Right cardiac atrium (tissue), 5 donors: ENCODE measurements at regions not wholly inside any gene's neighbourhood (a gene's known extent, or its start where the extent isn't known, plus 50 kb on each side); places are given as distances from the start of the nearest gene placed in this dataset.
"Not testable (repeated sequence)": the region's sequence is repeated elsewhere in the genome, so short reads cannot be mapped to it uniquely, and the experiment has no call there.

Experiments used
- ATAC-seq, 2 donors: fragments of 200-7000 bp; cut with Tn5 transposase; one replicate each; pipeline versions ENCODE4 v1.8.0 to v1.9.1; 2020; ENCODE audit warnings: moderate library complexity in 2 of 2, mild to moderate bottlenecking in 1 of 2
- DNase-seq, 3 donors: peaks; one replicate each; pipeline ENCODE4 v3.0.0-alpha.2; 2020
- H3K27ac ChIP-seq: one replicate; pipeline ENCODE4 v1.5.1; 2013; ENCODE audit warnings: mild to moderate bottlenecking, low read length, control low read depth, moderate library complexity
- H3K27me3 ChIP-seq: one replicate; pipeline ENCODE4 v1.6.1; 2013; ENCODE audit not compliant: control insufficient read depth, insufficient read depth
- H3K4me1 ChIP-seq: one replicate; pipeline ENCODE4 v1.6.1; 2013; ENCODE audit warnings: low read length; ENCODE audit not compliant: control insufficient read depth, insufficient read depth
- H3K4me3 ChIP-seq: one replicate; pipeline ENCODE4 v1.5.1; 2013; ENCODE audit warnings: low read length, control low read depth
- H3K9me3 ChIP-seq: one replicate; pipeline ENCODE4 v1.6.1; 2013; ENCODE audit warnings: low read length; ENCODE audit not compliant: control insufficient read depth
- WGBS: extraction: QIAGEN DNeasy Blood & Tissue Kit; methylation state at CpG from one replicate; pipeline ENCODE4 v1.1.7; 2013; 5-methylcytosine and 5-hydroxymethylcytosine counted together
- intact Hi-C, 4 donors: fragments of 100-400 bp; cut with DNase I; formaldehyde crosslinking; loops; one replicate each; pipeline versions ENCODE4 v1.11.0 to v1.14.0; 2022 to 2023
- donor health status: healthy with polysubstance abuse.
- donor health status: DM: no; HTN: yes; CAD: no.
- donor health status: DM: no; HTN: no; CAD: no.
- donor health status: DM: no; HTN: yes; CAD: no; lungs with severe emphysema.
- donor health status: DM: yes; HTN: yes; CAD: no.

DNA sequence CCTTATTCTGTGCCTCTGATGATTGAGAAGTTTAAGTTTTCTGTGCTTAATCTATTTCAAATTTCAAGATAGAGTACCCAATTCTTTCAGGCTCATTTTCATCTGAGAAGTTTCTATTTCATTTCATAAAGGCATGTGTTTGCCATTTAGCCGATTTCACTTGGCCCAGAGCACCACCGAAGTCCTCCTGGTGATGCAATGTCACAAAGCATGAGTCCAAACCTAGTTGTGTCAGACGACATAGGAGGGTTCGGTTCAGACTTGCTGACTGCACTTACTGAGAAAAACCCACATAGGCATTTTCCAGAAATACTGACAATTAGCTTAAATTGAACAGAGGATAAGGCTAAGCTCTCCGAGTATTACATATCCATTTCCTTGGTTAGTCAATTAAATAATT lies 152.4 kb upstream of the FAR2 start:
- no peak overlapping the region for H3K4me3 ChIP-seq
- H3K4me1 ChIP-seq: no peaks in the 10 kb centered on the region
- DNase-seq: no peak
- intact Hi-C loops: no loop called here
- no peaks in the 10 kb centered on the region for H3K9me3 ChIP-seq
- no peak overlapping the region for H3K27ac ChIP-seq
- H3K27me3 ChIP-seq: no peaks in the 10 kb centered on the region
- WGBS: 81% methylated on average over 5 of the region's 5 CpGs
- ATAC-seq: no peak

DNA sequence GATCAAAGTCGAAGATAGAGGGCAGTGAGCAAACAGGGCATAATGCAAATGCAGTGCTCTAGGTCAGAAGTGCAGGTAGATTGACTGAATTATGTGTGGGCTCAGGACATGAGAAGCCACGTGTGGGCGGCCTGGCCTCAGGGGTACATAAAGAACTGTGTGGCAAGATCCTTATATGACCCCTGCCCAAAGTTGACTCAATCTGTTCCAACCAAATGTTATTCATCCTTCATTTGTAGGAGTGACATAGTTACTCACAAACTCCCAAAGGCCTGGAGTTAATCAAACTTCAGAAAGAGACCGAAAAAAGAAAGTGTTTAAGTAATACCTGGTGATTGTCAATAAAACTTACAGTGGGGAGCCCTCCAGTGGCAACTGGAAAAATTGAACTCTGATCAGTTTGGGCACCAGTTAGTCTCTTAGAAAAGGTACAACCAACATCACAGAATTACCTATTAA lies 150.4 kb upstream of the FAR2 start:
- 67% methylated on average over 4 of the region's 4 CpGs for WGBS
- DNase-seq: no peak
- intact Hi-C loops: no loop called here
- H3K4me3 ChIP-seq: no peak overlapping the region
- no peaks in the 10 kb centered on the region for H3K9me3 ChIP-seq
- H3K27ac ChIP-seq: no peak overlapping the region
- ATAC-seq: peak in 1 of 2 donors; percentile 48
- no peaks in the 10 kb centered on the region for H3K4me1 ChIP-seq
- H3K27me3 ChIP-seq: no peaks in the 10 kb centered on the region

DNA sequence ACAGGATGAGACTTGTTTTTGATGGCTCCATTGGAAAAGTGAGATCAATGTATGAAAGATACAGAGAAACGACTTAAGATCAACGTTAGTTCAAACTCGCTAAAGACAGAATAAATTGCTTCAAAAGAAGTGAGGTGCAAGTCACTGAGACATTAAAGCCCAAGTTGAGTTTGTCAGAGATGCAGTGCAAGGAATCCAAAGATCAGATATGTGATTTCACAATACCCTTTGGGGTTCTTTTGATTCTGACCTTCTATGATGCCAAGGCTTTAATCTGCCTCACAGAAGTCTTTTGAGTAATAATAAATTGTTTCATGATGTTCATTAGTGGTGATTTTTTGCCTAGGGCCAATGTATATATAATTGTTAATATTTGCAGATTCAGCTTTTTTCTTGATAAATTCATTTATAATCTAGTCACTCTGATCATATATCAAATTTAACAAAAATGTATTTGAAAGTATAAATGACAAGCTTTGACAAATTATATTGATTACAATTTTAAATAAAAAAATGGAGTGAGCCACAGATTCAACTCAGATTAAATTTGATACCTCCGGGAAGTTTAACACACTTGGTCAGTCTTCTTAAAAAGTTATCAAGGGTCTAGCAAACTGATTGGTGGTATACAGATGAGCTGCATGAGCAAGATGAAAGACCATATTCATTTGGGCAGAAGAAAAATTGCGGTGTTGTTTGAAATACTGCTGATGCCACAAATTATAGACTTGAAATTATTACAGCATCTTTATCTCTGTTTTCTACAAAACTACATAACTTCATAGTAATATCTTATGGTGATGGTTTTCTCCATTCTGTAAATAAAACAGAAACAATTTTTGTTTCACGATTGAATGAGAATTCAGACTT lies 144.8 kb upstream of the FAR2 start:
- ATAC-seq (no peak), DNase-seq (no peak)
- Histone ChIP-seq H3K27ac (no peak overlapping the region), H3K4me1 (no peaks in the 10 kb centered on the region), H3K27me3 (no peaks in the 10 kb centered on the region), H3K9me3 (no peaks in the 10 kb centered on the region), H3K4me3 (no peak overlapping the region)
- 80% methylated on average over 6 of the region's 6 CpGs for WGBS
- intact Hi-C loops: no loop called here

GRCh38 chr12:29004936-29005304 lies 144.2 kb upstream of the FAR2 start:
- DNase-seq: no peak
- no peak for ATAC-seq
- H3K4me3 ChIP-seq: no peak overlapping the region
- no peak overlapping the region for H3K27ac ChIP-seq
- WGBS: 45% methylated on average over 2 of the region's 2 CpGs
- intact Hi-C loops: no loop called here
- no peaks in the 10 kb centered on the region for H3K4me1 ChIP-seq
- no peaks in the 10 kb centered on the region for H3K27me3 ChIP-seq
- H3K9me3 ChIP-seq: no peaks in the 10 kb centered on the region

DNA sequence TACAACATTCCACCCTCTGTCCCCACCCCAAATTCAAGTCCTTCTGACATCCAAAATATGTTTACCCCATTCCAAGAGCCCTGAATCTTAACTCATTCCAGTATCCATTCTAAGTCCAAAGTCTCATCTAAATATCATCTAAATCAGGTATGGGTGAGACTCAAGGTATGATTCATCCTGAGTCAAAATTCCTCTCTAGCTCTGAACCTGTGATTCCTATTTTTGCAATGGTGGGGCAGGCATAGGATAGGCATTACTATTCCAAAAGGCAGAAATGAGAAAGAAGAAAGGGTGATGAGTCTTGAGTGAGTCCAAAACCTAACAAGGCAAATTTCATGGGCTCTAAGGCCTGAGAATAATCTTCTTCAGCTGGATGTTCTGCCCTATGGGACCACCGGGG lies 140.3 kb upstream of the FAR2 start:
- 90% methylated on average over 1 of the region's 1 CpG for WGBS
- no peak overlapping the region for H3K27ac ChIP-seq
- ATAC-seq (no peak), DNase-seq (no peak)
- no peak overlapping the region for H3K4me3 ChIP-seq
- H3K4me1 ChIP-seq: no peaks in the 10 kb centered on the region
- no peaks in the 10 kb centered on the region for H3K27me3 ChIP-seq
- H3K9me3 ChIP-seq: no peaks in the 10 kb centered on the region
- intact Hi-C loops: no loop called here

GRCh38 chr12:29012673-29013072 lies 136.4 kb upstream of the FAR2 start:
- no peaks in the 10 kb centered on the region for H3K4me1 ChIP-seq
- DNase-seq (no peak), ATAC-seq (no peak)

DNA sequence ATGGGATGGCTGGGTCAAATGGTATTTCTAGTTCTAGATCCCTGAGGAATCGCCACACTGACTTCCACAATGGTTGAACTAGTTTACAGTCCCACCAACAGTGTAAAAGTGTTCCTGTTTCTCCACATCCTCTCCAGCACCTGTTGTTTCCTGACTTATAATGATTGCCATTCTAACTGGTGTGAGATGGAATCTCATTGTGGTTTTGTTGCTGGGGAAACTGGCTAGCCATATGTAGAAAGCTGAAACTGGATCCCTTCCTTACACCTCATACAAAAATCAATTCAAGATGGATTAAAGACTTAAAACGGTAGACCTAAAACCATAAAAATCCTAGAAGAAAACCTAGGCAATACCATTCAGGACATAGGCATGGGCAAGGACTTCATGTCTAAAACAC lies 131.5 kb upstream of the FAR2 start:
- H3K27ac ChIP-seq, H3K4me1 ChIP-seq, H3K27me3 ChIP-seq, H3K4me3 ChIP-seq, ATAC-seq, intact Hi-C loops, DNase-seq, H3K9me3 ChIP-seq: not testable (repeated sequence)
- 96% methylated on average over 1 of the region's 2 CpGs for WGBS

More at GRCh38 chr12:29012673-29013072, 136.4 kb upstream of the FAR2 start:
- Histone ChIP-seq H3K4me3 (no peak overlapping the region), H3K27ac (no peak overlapping the region), H3K9me3 (no peaks in the 10 kb centered on the region), H3K27me3 (no peaks in the 10 kb centered on the region)
- WGBS: 76% methylated on average over 4 of the region's 4 CpGs
- intact Hi-C loops: no loop called here

- Histone ChIP-seq H3K4me3 (no peak overlapping the region), H3K9me3 (no peaks in the 10 kb centered on the region)
- intact Hi-C loops: no loop called here
Observed at GRCh38 chr12:29023436-29024076, 125.5 kb upstream of the FAR2 start.

DNA sequence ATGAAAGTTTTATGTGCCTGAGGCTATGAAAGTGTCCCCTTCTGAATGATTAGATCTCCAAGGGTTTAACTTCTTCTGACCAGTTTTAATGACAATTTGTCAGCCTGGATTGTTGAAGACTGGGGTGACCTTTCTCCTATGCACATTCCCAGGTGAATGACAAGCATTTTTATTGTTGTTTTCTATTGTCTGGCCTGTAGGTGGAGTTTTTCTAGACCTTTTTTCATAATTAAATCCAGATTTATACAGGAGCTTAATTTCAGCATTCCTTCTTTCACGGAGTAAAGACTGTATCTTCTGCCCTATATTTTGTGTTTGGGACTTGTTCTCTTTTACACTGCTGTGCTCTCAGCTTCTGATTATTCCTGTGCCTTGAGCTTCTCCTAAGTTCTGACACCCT lies 125.0 kb upstream of the FAR2 start:
- H3K27ac ChIP-seq: no peak overlapping the region
- intact Hi-C loops: no loop called here
- H3K27me3 ChIP-seq: no peaks in the 10 kb centered on the region
- no peak overlapping the region for H3K4me3 ChIP-seq
- H3K9me3 ChIP-seq: no peaks in the 10 kb centered on the region
- WGBS: 87% methylated on average over 1 of the region's 1 CpG
- no peaks in the 10 kb centered on the region for H3K4me1 ChIP-seq
- ATAC-seq (no peak), DNase-seq (no peak)

More at GRCh38 chr12:29023436-29024076, 125.5 kb upstream of the FAR2 start:
- WGBS: 88% methylated on average over 2 of the region's 2 CpGs
- no peak overlapping the region for H3K27ac ChIP-seq
- ATAC-seq: no peak
- no peaks in the 10 kb centered on the region for H3K4me1 ChIP-seq
- H3K27me3 ChIP-seq: no peaks in the 10 kb centered on the region
- no peak for DNase-seq

DNA sequence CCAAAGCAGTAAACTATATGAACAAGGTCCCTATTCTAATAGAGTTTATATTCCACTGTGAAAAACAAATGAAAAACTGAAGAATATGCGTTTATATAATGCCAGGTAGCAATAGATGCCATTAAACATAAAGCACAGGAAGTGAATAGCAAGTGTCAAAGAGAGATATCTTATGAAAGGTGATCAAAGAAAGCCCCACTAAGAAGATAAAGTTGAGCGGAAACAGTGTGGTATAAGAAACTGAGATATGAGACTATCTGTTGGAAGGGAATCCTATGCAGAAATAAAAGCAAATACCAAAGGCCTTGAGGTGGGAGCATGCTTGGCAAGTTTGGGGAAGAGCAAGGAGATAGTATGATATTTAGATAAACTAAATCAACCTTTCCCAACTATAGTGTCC lies 123.1 kb upstream of the FAR2 start:
- H3K4me1 ChIP-seq: no peaks in the 10 kb centered on the region
- WGBS: 85% methylated on average over 2 of the region's 2 CpGs
- ATAC-seq: no peak
- no peak overlapping the region for H3K27ac ChIP-seq
- H3K27me3 ChIP-seq: no peaks in the 10 kb centered on the region
- H3K4me3 ChIP-seq: no peak overlapping the region
- no peak for DNase-seq
- intact Hi-C loops: no loop called here
- no peaks in the 10 kb centered on the region for H3K9me3 ChIP-seq

GRCh38 chr12:29026419-29026818 lies 122.7 kb upstream of the FAR2 start:
- Histone ChIP-seq H3K4me1 (no peaks in the 10 kb centered on the region), H3K27me3 (no peaks in the 10 kb centered on the region), H3K9me3 (no peaks in the 10 kb centered on the region), H3K4me3 (no peak overlapping the region), H3K27ac (no peak overlapping the region)
- no peak for DNase-seq
- ATAC-seq: no peak
- intact Hi-C loops: no loop called here
- WGBS: 76% methylated on average over 4 of the region's 4 CpGs
